ENCODE measurements at regions not wholly inside any gene's neighbourhood (a gene's known extent, or its start where the extent isn't known, plus 50 kb on each side); places are given as distances from the start of the nearest gene placed in this dataset.

DNA sequence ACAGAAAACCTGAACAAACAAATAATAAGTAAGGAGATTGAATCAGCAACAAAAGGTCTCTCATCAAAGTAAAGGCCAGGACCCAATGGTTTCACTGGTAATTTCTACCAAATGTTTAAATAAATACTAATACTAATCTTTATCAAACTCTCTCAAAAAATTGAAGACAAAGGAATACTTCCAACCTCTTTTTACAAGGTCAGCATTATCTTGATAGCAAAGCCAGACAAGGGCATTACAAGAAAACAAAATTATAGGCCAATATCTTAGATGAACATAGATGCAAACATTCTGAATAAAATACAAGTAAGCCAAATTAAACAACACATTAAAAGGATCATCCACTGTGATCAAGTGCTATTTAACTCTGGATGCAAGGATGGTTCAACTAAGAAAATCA lies 239.8 kb upstream of the TMEM72 start:
- TF ChIP-seq, protein P1, sequence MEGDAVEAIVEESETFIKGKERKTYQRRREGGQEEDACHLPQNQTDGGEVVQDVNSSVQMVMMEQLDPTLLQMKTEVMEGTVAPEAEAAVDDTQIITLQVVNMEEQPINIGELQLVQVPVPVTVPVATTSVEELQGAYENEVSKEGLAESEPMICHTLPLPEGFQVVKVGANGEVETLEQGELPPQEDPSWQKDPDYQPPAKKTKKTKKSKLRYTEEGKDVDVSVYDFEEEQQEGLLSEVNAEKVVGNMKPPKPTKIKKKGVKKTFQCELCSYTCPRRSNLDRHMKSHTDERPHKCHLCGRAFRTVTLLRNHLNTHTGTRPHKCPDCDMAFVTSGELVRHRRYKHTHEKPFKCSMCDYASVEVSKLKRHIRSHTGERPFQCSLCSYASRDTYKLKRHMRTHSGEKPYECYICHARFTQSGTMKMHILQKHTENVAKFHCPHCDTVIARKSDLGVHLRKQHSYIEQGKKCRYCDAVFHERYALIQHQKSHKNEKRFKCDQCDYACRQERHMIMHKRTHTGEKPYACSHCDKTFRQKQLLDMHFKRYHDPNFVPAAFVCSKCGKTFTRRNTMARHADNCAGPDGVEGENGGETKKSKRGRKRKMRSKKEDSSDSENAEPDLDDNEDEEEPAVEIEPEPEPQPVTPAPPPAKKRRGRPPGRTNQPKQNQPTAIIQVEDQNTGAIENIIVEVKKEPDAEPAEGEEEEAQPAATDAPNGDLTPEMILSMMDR (IDR thresholded peaks at IDR 0.05; ENCODE audit: unreplicated experiment), result no peak
- no peaks in the 10 kb centered on the region for H3K9me3 Mint-ChIP-seq (ENCODE audit: unreplicated experiment)
- no peak overlapping the region for H3K4me3 Mint-ChIP-seq (ENCODE audit: unreplicated experiment)
- H3K36me3 Mint-ChIP-seq (ENCODE audit: low read depth, unreplicated experiment), result no peaks in the 10 kb centered on the region
- no peaks in the 10 kb centered on the region for H3K4me1 Mint-ChIP-seq (ENCODE audit: unreplicated experiment)
- H3K27me3 Mint-ChIP-seq (ENCODE audit: unreplicated experiment), result no peaks in the 10 kb centered on the region
- H3K27ac Mint-ChIP-seq (ENCODE audit: unreplicated experiment), result no peak overlapping the region
- DNase-seq (ENCODE audit: low spot score), result no peak

DNA sequence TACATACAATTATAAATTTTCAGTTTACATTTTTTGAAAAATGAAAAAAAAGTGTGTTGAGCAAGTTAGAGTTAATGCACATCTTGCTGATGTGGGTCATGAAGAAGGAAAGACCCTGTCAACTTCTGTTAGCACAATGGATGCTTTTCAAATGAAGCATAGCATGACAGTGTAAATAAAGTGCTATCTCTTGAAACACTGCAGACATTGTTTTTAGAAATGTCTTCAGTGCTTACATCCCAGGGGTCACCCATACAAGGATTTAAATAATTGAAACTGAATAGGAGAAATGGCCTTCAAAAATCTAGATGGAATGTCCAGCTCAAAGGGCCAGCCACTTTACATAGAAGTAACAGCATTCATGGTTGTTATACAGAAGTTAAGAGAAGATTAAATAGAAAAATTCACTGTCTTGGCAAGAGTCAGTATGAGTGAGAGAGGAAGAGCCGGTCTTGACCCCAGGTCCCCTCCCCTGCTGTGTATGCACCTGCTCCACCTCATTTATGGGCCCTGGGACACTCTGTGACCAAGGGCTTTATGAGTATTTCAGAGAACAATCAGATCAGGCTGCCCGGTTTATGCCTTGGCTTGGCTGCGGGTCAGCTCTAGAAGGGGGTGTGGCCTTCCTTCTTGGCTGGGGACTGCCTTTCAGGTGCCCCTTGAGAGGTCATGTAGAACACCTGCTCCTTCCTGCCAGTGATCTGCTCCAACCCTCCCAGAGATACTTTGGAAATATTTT lies 237.7 kb upstream of the TMEM72 start:
- Mint-ChIP-seq H3K9me3 (ENCODE audit: unreplicated experiment) (no peaks in the 10 kb centered on the region), H3K27ac (ENCODE audit: unreplicated experiment) (no peak overlapping the region), H3K27me3 (ENCODE audit: unreplicated experiment) (no peaks in the 10 kb centered on the region), H3K4me1 (ENCODE audit: unreplicated experiment) (no peaks in the 10 kb centered on the region), H3K4me3 (ENCODE audit: unreplicated experiment) (no peak overlapping the region), H3K36me3 (ENCODE audit: low read depth, unreplicated experiment) (no peaks in the 10 kb centered on the region)
- TF ChIP-seq, protein P1 (IDR thresholded peaks at IDR 0.05; ENCODE audit: unreplicated experiment), result no peak
- DNase-seq (ENCODE audit: low spot score), result no peak

GRCh38 chr10:44674536-44675386 lies 236.4 kb upstream of the TMEM72 start:
- TF ChIP-seq, protein P1 (IDR thresholded peaks at IDR 0.05; ENCODE audit: unreplicated experiment), result no peak
- H3K4me1 Mint-ChIP-seq (ENCODE audit: unreplicated experiment), result no peaks in the 10 kb centered on the region
- no peaks in the 10 kb centered on the region for H3K9me3 Mint-ChIP-seq (ENCODE audit: unreplicated experiment)
- no peaks in the 10 kb centered on the region for H3K27me3 Mint-ChIP-seq (ENCODE audit: unreplicated experiment)
- no peak for DNase-seq (ENCODE audit: low spot score)
- no peak overlapping the region for H3K4me3 Mint-ChIP-seq (ENCODE audit: unreplicated experiment)
- H3K36me3 Mint-ChIP-seq (ENCODE audit: low read depth, unreplicated experiment), result no peaks in the 10 kb centered on the region
- H3K27ac Mint-ChIP-seq (ENCODE audit: unreplicated experiment), result no peak overlapping the region

- TF ChIP-seq, protein P1 (IDR thresholded peaks at IDR 0.05; ENCODE audit: unreplicated experiment), result no peak
- Mint-ChIP-seq H3K27me3 (ENCODE audit: unreplicated experiment) (no peaks in the 10 kb centered on the region), H3K36me3 (ENCODE audit: low read depth, unreplicated experiment) (no peaks in the 10 kb centered on the region), H3K4me1 (ENCODE audit: unreplicated experiment) (no peaks in the 10 kb centered on the region), H3K9me3 (ENCODE audit: unreplicated experiment) (no peaks in the 10 kb centered on the region), H3K27ac (ENCODE audit: unreplicated experiment) (no peak overlapping the region), H3K4me3 (ENCODE audit: unreplicated experiment) (no peak overlapping the region)
- no peak for DNase-seq (ENCODE audit: low spot score)
Observed at GRCh38 chr10:44675387-44675874, 235.7 kb upstream of the TMEM72 start.

DNA sequence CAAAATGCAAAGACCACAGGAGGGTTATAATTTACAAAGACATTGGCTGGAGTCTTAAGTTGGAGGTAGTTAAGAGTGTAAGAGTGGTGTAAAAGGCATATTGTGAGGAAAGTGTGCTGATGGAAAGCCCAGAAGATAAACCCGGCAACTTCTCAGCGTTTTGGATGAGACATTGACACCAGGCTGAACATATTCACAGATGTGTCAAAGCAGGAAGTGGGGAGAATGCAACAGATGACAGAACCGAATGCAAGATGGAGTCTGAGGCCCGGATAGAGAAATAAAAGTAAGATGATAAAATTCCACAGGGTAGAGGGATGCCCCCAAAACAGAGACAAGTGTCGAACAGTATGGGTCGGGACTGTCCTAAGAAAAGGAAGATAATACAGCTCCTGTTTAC lies 230.4 kb upstream of the TMEM72 start:
- Mint-ChIP-seq H3K27ac (ENCODE audit: unreplicated experiment) (no peak overlapping the region), H3K4me3 (ENCODE audit: unreplicated experiment) (no peak overlapping the region), H3K27me3 (ENCODE audit: unreplicated experiment) (no peaks in the 10 kb centered on the region), H3K4me1 (ENCODE audit: unreplicated experiment) (no peaks in the 10 kb centered on the region), H3K9me3 (ENCODE audit: unreplicated experiment) (no peaks in the 10 kb centered on the region), H3K36me3 (ENCODE audit: low read depth, unreplicated experiment) (no peaks in the 10 kb centered on the region)
- DNase-seq (ENCODE audit: low spot score), result no peak
- TF ChIP-seq, protein P1 (IDR thresholded peaks at IDR 0.05; ENCODE audit: unreplicated experiment), result no peak
